HG03558 (cell line): ENCODE measurements at regions not wholly inside any gene's neighbourhood (a gene's known extent, or its start where the extent isn't known, plus 50 kb on each side); places are given as distances from the start of the nearest gene placed in this dataset.

Experiments used
- ATAC-seq: cut with Tn5 transposase; IDR thresholded peaks from one replicate; pipeline ENCODE4 v1.9.1; 2021; ENCODE audit warnings: moderate number of reproducible peaks; ENCODE audit not compliant: unreplicated experiment; ENCODE audit errors: extremely low read depth

GRCh38 chr1:218670875-218671274, 325.7 kb downstream of the TGFB2 start:
- no peak for ATAC-seq

GRCh38 chr1:218671573-218671972, 326.4 kb downstream of the TGFB2 start:
- ATAC-seq: no peak

DNA sequence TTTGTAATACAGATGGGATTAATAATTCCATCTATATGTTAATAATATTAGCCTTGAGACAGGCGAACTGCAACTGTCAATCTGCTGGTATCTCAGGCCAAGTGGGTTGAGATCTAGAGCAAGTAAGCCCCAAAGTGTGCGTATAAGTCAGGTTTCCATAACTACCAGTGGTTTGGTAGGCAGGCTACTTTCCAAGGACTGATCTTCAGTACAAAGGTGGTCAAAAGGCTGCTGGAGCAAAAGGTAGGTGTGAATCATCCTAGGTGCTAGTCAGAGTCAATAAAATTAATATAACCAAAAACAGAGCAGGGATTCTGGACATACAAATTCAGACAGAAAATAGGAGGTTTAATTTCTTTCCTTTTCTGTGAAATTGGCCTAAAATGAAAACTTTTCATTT, 328.0 kb downstream of the TGFB2 start:
- ATAC-seq: no peak

- no peak for ATAC-seq
Measured at GRCh38 chr1:218674280-218674773, 329.2 kb downstream of the TGFB2 start.

DNA sequence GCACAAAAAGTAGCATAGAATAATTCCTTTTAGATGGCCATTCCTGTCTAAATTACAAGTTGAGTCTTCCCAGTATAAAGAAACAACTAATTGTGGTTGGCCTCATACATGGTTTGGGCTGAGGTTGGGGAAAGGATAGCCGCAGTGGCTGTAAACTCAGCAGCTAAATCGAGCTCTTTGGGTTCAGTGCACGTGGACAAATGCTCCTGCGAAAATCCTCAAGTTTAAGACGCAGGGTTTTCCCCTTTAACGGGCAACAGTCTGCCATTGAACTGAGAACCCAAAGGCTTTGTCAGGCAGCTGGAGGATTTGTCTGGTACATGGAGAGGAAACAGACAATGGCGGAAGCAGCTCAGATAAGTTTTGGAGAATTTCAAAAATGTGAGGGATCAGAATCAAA, 331.9 kb downstream of the TGFB2 start:
- no peak for ATAC-seq

DNA sequence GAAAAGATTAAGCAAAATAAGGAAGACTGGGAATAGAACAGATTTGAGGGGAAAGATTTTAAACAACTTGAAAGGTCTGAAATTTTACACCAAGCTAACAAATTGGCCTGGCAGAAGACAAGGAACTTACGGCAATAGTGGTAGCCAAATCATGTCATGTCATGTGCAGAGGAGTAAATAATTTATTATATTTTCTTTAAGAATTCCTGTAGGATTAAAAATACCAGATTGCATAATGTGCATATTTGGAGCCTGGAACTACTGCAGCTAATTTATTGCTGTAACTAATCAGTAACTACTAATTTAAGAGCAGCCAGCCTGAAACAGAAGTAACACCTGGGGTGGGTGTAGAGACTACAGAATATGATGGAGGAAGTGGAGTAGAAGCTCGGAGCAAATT, 334.3 kb downstream of the TGFB2 start:
- ATAC-seq: no peak

- ATAC-seq: no peak
Measured at GRCh38 chr1:218679988-218680748, 335.0 kb downstream of the TGFB2 start.

DNA sequence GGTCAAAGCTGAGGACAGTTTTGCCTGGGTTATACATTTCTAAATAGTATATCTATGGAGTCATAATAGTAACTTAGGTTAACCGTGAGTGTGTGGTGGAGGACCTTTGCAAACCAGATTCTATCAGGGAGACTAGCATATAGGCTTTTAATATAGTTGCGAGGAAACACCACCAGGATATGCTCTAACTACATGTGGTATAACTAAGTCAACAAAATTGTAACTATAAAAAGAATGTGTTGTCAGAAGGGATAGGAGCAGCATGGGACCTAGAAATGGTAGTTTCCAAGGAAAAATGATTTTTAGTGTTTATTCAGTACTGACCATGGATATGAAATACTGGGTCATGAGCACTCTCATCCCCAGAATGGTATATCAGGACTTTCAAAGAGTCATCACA, 338.1 kb downstream of the TGFB2 start:
- no peak for ATAC-seq

DNA sequence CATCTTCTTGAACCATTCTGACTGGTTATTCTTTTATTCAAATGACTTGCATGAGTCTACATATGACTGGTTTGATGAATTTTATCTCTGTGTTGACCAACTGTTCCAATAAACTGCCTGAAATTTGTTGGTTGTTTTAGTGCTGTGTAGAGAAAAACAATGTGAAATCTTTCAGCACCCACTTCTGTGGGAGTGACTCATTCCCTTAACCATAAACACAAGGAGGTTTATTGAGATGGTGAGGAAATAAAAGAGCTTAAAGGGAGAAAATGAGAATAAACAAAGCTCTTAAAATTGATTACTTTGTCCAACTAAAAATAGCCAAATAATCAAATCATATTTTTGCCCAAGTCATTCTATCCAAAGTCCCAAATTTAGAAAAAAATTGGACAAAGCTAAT, 341.1 kb downstream of the TGFB2 start:
- ATAC-seq: no peak

- ATAC-seq: no peak
Measured at GRCh38 chr1:218686761-218687160, 341.6 kb downstream of the TGFB2 start.

- no peak for ATAC-seq
Measured at GRCh38 chr1:218692808-218693207, 347.7 kb downstream of the TGFB2 start.

DNA sequence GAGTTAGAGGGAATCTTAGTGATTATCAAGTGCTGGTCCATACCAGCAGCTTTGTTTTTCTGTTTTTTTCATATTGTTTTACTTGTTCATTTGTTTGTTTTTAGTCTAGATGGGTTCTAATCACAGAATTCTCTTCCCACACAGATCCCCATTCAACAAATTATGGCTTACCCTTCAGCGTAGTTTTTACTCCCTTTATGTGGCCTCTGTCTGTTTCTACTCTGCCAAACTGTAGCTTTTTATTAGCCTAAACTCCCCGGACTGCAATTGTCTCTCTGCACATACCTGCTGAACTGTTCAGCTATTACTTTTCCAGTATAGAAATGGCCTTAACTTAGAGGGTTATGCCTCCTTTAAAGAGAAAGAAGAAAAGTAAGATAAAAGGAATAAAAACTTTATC, 348.5 kb downstream of the TGFB2 start:
- ATAC-seq: no peak

DNA sequence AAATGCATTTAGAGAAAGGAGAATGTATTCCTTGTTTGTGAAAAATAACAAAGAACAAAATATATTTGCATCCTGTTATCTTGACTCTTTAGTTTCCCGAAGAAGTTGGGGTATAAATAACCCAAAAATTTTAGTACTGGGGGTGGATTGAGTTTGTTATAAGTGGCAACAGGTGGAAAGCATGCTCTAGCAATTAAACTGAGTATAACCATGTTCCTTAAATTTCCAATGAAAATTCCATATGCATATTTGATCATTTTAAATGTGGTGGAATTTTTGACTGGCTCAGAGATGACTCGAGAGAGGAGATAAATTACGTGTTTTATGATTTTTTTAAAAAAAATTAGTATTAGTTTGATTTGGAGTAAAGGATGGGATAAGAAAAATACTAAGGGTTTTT, 348.9 kb downstream of the TGFB2 start:
- ATAC-seq: no peak

DNA sequence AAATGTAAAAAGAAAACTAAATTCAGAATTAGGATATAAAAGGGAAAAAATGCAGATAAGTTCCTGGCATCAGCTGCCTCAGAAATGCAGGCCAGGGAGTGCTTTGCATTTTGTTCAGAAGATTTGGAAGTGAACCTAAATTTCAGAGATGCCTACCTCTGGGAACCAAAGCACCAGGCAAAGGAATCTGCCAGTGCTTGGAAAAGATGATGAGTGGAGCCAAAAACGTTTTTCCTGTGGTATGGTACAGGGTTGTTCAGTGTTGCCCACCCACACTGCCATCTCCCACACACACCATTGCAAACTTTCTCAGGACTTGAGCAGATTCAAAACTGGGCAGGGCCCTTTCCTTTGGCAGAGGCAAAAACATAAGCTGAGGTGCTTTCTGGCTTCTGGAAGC, 349.5 kb downstream of the TGFB2 start:
- ATAC-seq: no peak

DNA sequence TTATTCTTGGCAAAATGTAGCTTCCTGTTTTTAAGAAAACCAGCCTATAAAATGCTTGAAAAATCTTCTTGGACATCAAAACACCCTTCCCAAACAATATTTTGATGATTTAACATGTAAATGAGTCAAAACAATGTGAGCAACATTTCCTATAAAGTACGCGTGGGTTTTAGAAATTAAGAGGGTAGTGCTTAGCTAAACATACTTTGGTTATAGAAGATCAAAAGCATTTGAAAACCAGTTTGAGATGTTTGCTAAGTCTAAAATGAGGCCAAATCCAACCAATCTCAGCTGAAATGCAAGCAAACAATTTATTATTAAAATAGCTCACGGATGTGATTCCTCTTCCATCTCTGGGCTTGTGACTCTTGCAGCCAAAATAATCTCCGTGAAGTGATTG, 350.4 kb downstream of the TGFB2 start:
- ATAC-seq: no peak

GRCh38 chr1:218698141-218698540, 353.0 kb downstream of the TGFB2 start:
- ATAC-seq: no peak

DNA sequence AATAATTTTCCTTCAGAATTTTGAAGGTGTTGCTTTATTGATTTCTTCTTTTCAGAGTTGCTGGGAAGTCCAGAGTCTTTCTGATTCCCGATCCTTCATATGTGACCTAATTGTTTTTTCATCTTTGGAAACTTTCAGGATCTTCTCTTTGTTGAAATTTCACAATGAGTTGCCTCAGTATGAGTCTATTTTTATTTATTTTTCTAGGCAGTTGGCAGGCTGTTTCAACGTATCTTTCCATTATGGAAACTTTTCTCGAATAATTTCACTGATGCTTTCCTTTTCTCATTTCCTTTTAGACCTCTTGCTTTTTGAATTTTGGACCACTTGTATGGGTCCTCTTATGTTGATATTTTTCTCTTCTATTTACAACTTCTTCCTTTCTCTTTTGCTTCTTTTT, 354.3 kb downstream of the TGFB2 start:
- no peak for ATAC-seq

GRCh38 chr1:218699865-218700264, 354.7 kb downstream of the TGFB2 start:
- ATAC-seq: no peak

- no peak for ATAC-seq
Measured at GRCh38 chr1:218700666-218701065, 355.5 kb downstream of the TGFB2 start.

DNA sequence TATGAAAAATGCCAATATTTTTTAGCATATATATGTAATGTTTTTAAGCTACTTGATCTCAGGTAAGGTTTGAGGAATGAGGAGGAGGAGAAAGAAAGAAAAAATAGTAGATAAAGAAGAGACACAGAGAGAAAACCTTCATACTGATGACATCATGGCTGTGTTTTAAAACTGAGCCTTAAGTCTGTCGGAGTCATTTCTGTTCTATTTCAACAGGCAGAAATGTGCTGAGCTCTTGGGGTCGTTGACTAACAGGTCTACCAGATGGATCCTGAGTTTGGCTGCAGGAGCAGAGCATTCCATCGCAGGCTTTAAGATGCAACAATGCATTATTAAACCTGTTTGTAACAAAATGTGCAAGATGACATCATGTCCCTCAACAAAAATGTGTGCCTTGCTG, 356.0 kb downstream of the TGFB2 start:
- no peak for ATAC-seq

GRCh38 chr1:218702775-218703174, 357.6 kb downstream of the TGFB2 start:
- ATAC-seq: no peak

GRCh38 chr1:218703836-218704235, 358.7 kb downstream of the TGFB2 start:
- no peak for ATAC-seq
